ENCODE measurements at regions not wholly inside any gene's neighbourhood (a gene's known extent, or its start where the extent isn't known, plus 50 kb on each side); places are given as distances from the start of the nearest gene placed in this dataset.

- Histone ChIP-seq H2AFZ (replicated peaks; ENCODE audit: low read length, poor library complexity) (no peak overlapping the region), H3K27me3 (ENCODE audit: control insufficient read depth, insufficient read depth, low read length) (no peaks in the 10 kb centered on the region), H3K4ac (ENCODE audit: low read depth, low read length) (no peak overlapping the region), H2BK120ac (ENCODE audit: low read depth, low read length) (no peak overlapping the region), H3K4me2 (ENCODE audit: low read depth, low read length) (no peak overlapping the region), H2AK5ac (ENCODE audit: low read depth, low read length) (no peak overlapping the region), H4K8ac (ENCODE audit: low read depth in 2 of 2, low read length in 2 of 2) (no peak overlapping the region), H2BK5ac (ENCODE audit: low read depth, low read length, poor library complexity, severe bottlenecking) (no peak overlapping the region), H4K5ac (ENCODE audit: low read depth, low read length) (no peak overlapping the region), H3K27ac (ENCODE audit: insufficient read depth, low read length) (no peak overlapping the region), H3K4me3 (ENCODE audit: insufficient read depth, low read depth, low read length) (no peak overlapping the region), H3K79me1 (ENCODE audit: low read depth in 1 of 2, low read length in 2 of 2) (no peaks in the 10 kb centered on the region), H3K18ac (ENCODE audit: low read depth, low read length) (no peak overlapping the region), H3K9ac (ENCODE audit: low read depth, low read length) (no peak overlapping the region), H3K56ac (ENCODE audit: extremely low read depth, insufficient read depth, low read length) (no peak overlapping the region), H3K4me1 (ENCODE audit: control insufficient read depth, insufficient read depth, low read length) (peaks cover 8% of the 10 kb centered on the region; the same call in 1 of the 2 replicates), H2BK20ac (ENCODE audit: low read depth, low read length) (no peak overlapping the region), H3K9me1 (ENCODE audit: insufficient read depth, low read length) (peaks cover 3% of the 10 kb centered on the region; the same call in 1 of the 2 replicates), H2BK15ac (ENCODE audit: low read depth, low read length) (no peak overlapping the region), H3K9me3 (ENCODE audit: control insufficient read depth, insufficient read depth, low read length) (no peaks in the 10 kb centered on the region), H3K14ac (replicated peaks; ENCODE audit: low read depth, low read length) (no peak overlapping the region), H3K23ac (ENCODE audit: low read depth, low read length) (no peak overlapping the region), H2AK9ac (replicated peaks; ENCODE audit: low read depth, low read length, poor library complexity) (no peak overlapping the region), H4K91ac (ENCODE audit: insufficient read depth, low read depth, low read length) (no peak overlapping the region), H3K36me3 (ENCODE audit: control insufficient read depth, insufficient read depth, low read length) (no peaks in the 10 kb centered on the region), H4K20me1 (ENCODE audit: insufficient read depth, low read length) (no peaks in the 10 kb centered on the region)
- ATAC-seq (ENCODE audit: low read depth) (no peak), DNase-seq (no peak)
- in situ Hi-C loops (cut with MboI; ENCODE audit: low sequenced_read_pairs), result no loop called here
- BruUV-seq (replicated peaks), result no TSS peak
- TF ChIP-seq FOS (IDR thresholded peaks at IDR 0.05; ENCODE audit: low read depth, low read length), result no peak
- no peak for TF ChIP-seq BHLHE40 (IDR thresholded peaks at IDR 0.05; ENCODE audit: low read depth, low read length)
- TF ChIP-seq RFX5 (IDR thresholded peaks at IDR 0.05; ENCODE audit: low read depth, low read length), result no peak
- no peak for TF ChIP-seq CHD1 (IDR thresholded peaks at IDR 0.05; ENCODE audit: low read depth, low read length)
- no peak for TF ChIP-seq ELK1 (IDR thresholded peaks at IDR 0.05; ENCODE audit: borderline replicate concordance, low read depth, low read length)
- TF ChIP-seq MAFK (IDR thresholded peaks at IDR 0.05; ENCODE audit: low read depth, low read length), result no peak
- no peak for TF ChIP-seq SMC3 (IDR thresholded peaks at IDR 0.05; ENCODE audit: low read depth, low read length)
- TF ChIP-seq MAZ (IDR thresholded peaks at IDR 0.05; ENCODE audit: borderline replicate concordance, low read depth, low read length), result no peak
- TF ChIP-seq NFE2L2 (IDR thresholded peaks at IDR 0.05; ENCODE audit: low read depth, low read length), result no peak
- TF ChIP-seq POLR2A (IDR thresholded peaks at IDR 0.05; ENCODE audit: low read depth, low read length), result no peak
- TF ChIP-seq RAD21 (IDR thresholded peaks at IDR 0.05; ENCODE audit: low read length), result no peak
- TF ChIP-seq CEBPB (IDR thresholded peaks at IDR 0.05; ENCODE audit: low read depth, low read length), result no peak
- no CpG with 5 or more reads among the region's 1 CpG for WGBS, 2 experiments (ENCODE audit: extremely low coverage in 2 of 2, insufficient read length in 1 of 2)
- ChIA-PET POLR2A (ENCODE audit: unreplicated experiment) (no interaction called here), CTCF (no interaction called here)
- intact Hi-C loops (cut with micrococcal nuclease), result no loop called here
- dilution Hi-C loops (cut with HindIII; ENCODE audit: low sequenced_read_pairs, unreplicated experiment), result no loop called here
Measured at GRCh38 chr7:106795877-106796231, 69.2 kb upstream of the PIK3CG start.
